T47D (cell line): ENCODE measurements at regions not wholly inside any gene's neighbourhood (a gene's known extent, or its start where the extent isn't known, plus 50 kb on each side); places are given as distances from the start of the nearest gene placed in this dataset.

Experiments
- DNase-seq, 2 experiments: peaks; one replicate each; pipeline versions ENCODE4 v3.0.0 to v3.0.0-alpha.2; 2011 to 2012; ENCODE audit warnings: low read depth in 1 of 2, low spot score in 1 of 2
- JUND ChIP-seq: IDR thresholded peaks from 2 replicates; pipeline ENCODE4 v1.6.1; 2012; ENCODE audit warnings: low read depth
- in situ Hi-C: cut with HindIII; loops from 2 replicates; pipeline ENCODE4 v1.10.0; 2016; ENCODE audit warnings: low sequenced_read_pairs, low pct_unique_long_range_greater_than_20kb

DNA sequence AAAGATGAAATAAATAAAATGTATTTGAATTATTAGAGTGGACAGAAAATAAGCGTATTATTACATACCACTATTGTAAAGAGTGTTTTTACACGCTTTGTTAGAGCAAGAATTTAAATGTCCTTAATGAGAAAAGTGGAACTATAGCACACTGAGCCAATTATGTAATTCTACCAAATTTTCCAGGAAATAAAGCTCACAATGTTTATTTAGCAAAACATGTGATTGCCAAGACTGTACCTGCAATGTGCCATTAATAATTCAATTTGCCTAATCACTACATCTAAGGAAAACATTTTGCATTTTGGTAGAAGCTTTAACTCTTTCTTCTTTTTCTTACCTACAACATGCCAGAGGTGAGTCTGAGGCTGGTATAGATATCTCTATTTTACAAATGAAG is 58.7 kb upstream of the PHACTR1 start:
- no peak for DNase-seq
- in situ Hi-C loops = no loop called here
- TF ChIP-seq JUND = no peak

GRCh38 chr6:12661432-12662089 is 55.0 kb upstream of the PHACTR1 start:
- no peak for DNase-seq
- no peak for TF ChIP-seq JUND
- in situ Hi-C loops = no loop called here
